GM10248 (cell line): ENCODE measurements at regions not wholly inside any gene's neighbourhood (a gene's known extent, or its start where the extent isn't known, plus 50 kb on each side); places are given as distances from the start of the nearest gene placed in this dataset.

Experiments used
- CTCF ChIA-PET: fragments of 300-600 bp; sonication (Branson Sonifier 250); formaldehyde crosslinking; extraction: SDS; loops from one replicate; lab custom pipeline; 2021; ENCODE audit warnings: antibody characterized with exemption; lab: Yijun Ruan, JAX
- POLR2A ChIA-PET: fragments of 350-650 bp; sonication (Branson Sonifier 250); formaldehyde crosslinking; extraction: SDS; loops from one replicate; lab custom pipeline; 2020; ENCODE audit warnings: antibody characterized with exemption; lab: Yijun Ruan, JAX
- DNase-seq: peaks from one replicate; pipeline ENCODE4 v3.0.0; 2012; ENCODE audit errors: extremely low spot score
- CTCF ChIP-seq: IDR thresholded peaks from 2 replicates; pipeline ENCODE4 v1.5.1; 2012; ENCODE audit warnings: mild to moderate bottlenecking, low read depth; ENCODE audit errors: extremely low read depth, missing control alignments, control extremely low read depth

- no peak for TF ChIP-seq CTCF
- no peak for DNase-seq
- CTCF ChIA-PET: interaction anchor here (1.8 kb wide), 1 partner anchor 11 kb away, joined by 3 read pairs; no protein-coding TSS in a partner anchor
- POLR2A ChIA-PET: no interaction called here
These were observed 86.5 kb upstream of the CXCL12 start for GRCh38 chr10:44471410-44471809.

GRCh38 chr10:44473146-44473545 lies 88.2 kb upstream of the CXCL12 start:
- ChIA-PET POLR2A (no interaction called here), CTCF (no interaction called here)
- DNase-seq: no peak
- no peak for TF ChIP-seq CTCF

GRCh38 chr10:44476409-44477045 lies 91.6 kb upstream of the CXCL12 start:
- ChIA-PET POLR2A (no interaction called here), CTCF (no interaction called here)
- DNase-seq: no peak
- TF ChIP-seq CTCF: no peak

GRCh38 chr10:44477046-44477425 lies 92.1 kb upstream of the CXCL12 start:
- POLR2A ChIA-PET: no interaction called here
- DNase-seq: no peak
- CTCF ChIA-PET: no interaction called here
- TF ChIP-seq CTCF: no peak

- ChIA-PET CTCF (no interaction called here), POLR2A (no interaction called here)
- no peak for TF ChIP-seq CTCF
- DNase-seq: no peak
These were observed 93.1 kb upstream of the CXCL12 start for GRCh38 chr10:44478040-44478439.

- no peak for TF ChIP-seq CTCF
- DNase-seq: no peak
- ChIA-PET CTCF (no interaction called here), POLR2A (interaction anchor here (0.6 kb wide), 1 partner anchor 500 kb away, joined by 3 read pairs; no protein-coding TSS in a partner anchor)
These were observed 94.2 kb upstream of the CXCL12 start for GRCh38 chr10:44478876-44479705.
